HUDEP-2 (cell line): ENCODE measurements at regions not wholly inside any gene's neighbourhood (a gene's known extent, or its start where the extent isn't known, plus 50 kb on each side); places are given as distances from the start of the nearest gene placed in this dataset.

Experiments used
- DNase-seq, 76 experiments: peaks; one replicate each; lab custom pipeline; 2025; ENCODE audit not compliant: unreplicated experiment in 76 of 76; lab: John Stamatoyannopoulos, UW

DNA sequence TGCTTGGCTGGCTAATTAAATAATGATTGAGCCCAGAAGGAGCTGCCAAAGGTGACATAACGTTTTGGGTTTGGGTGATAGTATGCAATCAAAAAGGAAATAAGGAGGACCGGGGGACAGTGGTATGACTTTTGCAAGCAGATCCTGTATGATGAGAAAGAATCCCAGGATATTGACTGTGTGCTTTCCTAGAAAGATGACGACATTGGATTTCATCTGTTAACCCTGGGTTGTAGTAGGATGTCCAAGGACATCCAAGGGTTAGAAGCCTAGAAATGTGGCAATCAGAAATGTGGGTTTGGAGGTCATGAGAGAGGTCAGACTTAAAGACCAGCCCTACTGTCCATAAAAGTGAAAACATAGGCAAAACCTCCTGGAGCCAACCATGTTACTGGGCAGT is 50.3 kb upstream of the HMHB1 start:
- no peak for DNase-seq

DNA sequence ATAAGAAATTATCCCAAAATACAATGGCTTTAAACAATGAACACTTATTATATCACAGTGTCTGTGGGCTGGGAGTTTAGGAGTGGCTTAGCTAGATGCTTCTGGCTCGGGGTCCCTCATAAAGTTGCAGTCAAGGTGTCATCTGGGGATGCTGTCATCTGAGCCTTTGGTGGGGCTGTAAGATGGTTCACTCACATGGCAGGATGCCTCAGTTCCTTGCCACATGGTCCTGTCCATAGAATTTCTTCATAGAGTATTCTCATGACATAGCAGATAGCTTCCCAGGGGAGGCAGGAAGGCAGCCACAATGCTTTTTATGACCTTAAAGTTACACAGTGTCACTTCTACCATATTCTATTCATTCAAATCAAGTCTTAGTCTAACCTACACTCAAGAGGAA is 51.2 kb upstream of the HMHB1 start:
- DNase-seq: no peak

DNA sequence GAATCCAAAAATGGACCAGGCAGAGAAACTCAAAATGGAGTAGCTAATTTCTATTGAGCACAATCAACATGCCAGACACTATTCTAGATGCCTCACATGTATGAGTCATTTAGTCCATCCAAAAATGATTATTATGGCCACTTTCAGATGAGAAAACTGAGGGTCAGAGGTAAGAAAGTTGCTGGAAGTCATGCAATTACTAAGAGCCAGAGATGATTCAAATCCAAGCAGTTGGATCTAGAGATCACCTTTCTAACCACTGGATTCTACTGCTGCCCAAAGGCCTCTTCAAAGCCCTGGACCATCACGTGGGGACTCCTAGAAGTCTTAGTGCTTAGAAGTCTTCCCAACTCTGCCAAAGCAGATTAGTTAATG is 51.8 kb upstream of the HMHB1 start:
- no peak for DNase-seq

GRCh38 chr5:143759396-143760130 is 52.4 kb upstream of the HMHB1 start:
- DNase-seq: no peak

GRCh38 chr5:143758750-143759149 is 53.2 kb upstream of the HMHB1 start:
- DNase-seq: no peak

DNA sequence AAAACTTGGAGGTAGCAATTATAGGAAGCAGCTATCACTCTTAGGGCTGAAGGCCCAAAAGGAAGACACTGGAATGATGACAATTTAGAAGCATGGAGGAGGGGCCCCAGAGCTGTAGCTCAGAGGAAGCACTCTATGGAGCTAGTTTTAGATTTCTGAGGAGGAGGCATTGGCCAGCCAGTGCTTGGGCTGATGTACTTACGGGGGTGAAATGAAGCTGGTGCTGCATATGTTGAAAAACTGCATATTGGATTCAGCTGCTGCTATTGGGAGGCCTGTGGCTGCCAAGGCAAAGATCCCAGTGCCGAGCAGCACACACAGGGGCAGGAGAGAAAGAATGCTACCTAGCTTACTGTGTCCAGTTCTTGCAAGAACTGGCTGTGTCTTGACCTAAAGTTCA is 53.9 kb upstream of the HMHB1 start:
- DNase-seq: no peak

GRCh38 chr5:143757116-143757515 is 54.8 kb upstream of the HMHB1 start:
- no peak for DNase-seq

- no peak for DNase-seq
Measured at GRCh38 chr5:143755966-143756365, 56.0 kb upstream of the HMHB1 start.

- no peak for DNase-seq
Measured at GRCh38 chr5:143752165-143752850, 59.7 kb upstream of the HMHB1 start.

DNA sequence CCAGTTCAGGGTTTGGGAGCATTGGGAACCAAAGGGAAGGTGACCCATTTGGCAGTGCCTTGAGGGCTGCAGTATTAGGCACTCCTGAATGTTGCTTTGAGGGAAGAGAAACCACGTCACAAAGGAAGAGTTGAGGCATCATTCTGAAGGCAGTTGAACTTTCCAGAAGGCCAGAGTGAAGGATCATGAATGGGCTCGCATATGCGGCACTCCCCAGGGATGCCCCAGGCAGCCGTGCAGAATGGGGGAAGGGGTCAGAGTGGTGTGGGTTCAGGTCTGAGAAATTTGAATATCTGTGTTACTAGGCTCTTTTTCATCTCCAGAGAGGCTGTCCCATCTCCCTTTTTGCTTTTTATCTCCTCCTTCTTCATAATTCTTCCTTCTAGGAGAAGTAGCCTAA is 60.6 kb upstream of the HMHB1 start:
- DNase-seq: no peak

DNA sequence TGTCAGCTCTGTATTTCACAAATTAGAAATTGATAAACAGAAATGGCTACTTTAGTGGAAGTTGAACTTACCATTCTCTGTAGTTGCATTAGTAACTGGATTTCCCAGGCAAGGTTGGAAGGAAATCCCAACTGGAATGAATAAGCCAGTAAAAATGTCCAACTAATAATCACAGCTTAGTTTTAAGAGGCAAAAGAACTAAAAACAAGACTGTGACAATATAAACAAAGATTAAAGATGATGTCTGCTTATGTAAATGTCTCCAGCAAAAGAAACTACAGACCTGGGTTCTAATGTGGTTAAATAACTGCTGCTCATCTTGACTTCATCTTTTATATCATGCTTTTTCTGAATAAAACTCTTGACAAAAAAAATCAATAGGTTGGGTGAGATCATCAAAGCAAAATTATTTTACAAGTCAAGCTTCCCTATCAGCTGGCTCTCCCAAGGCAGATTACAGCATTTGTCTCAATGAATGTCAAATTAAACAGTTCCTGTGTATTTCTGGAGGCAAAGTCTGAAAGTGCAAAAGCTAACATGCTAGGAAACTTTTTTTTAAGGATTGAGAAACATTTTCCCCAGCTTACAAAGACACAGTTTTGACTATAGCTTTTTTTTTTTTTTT is 62.3 kb upstream of the HMHB1 start:
- DNase-seq: no peak

DNA sequence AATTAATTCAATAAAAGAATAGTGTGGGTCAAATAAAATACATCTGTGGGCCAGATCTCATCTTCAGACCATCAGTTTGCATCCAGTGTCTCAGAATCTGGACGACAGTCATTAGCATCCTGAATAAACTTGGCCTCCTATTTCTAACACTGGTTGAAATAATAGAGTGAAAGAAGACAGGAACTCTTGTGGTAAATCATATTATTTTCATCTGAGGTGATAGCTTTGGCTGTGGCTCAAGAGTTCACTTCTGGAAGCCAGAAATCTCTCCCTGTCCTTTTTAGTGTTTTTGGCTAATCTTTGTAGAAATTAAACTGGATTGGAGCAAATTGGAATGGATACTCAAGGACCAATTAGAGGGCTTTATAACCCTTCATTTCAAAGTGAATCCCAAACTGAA is 63.4 kb upstream of the HMHB1 start:
- no peak for DNase-seq

GRCh38 chr5:143742951-143743350 is 69.0 kb upstream of the HMHB1 start:
- no peak for DNase-seq

- no peak for DNase-seq
Measured at GRCh38 chr5:143741421-143741820, 70.5 kb upstream of the HMHB1 start.

DNA sequence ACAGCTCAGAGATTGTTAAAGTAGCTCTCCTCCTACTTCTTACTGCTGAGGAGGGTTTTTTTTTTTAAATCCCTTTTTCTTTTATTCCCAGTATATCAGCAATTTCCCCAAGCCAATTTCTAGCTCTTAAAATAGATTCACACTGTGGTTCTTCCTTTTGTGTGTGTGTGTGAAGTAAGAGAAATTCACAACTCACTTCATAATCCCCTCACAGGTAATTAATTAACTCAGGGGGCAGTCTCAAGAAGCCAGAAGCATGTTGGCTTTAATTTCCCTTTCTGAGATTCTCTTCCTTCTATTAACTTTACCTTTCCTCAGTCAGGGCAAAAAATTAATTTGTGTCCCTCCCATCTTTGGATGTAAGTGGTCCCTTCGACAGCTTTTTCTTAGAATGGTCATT is 71.0 kb upstream of the HMHB1 start:
- DNase-seq: no peak

DNA sequence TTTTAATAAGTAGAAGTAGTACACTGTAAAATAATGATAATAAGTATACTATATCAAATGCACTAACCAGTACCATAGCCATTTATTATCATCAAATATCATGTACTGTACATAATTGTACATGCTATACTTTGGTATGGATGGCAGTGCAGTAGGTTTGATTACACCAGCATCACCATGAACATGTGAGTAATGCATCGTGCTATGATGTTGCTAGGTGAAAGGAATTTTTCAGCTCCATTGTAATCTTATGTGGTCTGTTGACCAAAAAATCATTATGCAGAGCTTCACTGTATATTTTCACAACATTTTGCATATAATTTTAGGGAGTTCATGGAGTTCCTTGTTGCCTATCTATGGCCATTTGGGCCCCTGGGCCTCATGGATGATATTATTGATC is 72.2 kb upstream of the HMHB1 start:
- no peak for DNase-seq

- no peak for DNase-seq
Measured at GRCh38 chr5:143738417-143739401, 73.3 kb upstream of the HMHB1 start.

GRCh38 chr5:143737062-143737461 is 74.9 kb upstream of the HMHB1 start:
- DNase-seq: no peak

DNA sequence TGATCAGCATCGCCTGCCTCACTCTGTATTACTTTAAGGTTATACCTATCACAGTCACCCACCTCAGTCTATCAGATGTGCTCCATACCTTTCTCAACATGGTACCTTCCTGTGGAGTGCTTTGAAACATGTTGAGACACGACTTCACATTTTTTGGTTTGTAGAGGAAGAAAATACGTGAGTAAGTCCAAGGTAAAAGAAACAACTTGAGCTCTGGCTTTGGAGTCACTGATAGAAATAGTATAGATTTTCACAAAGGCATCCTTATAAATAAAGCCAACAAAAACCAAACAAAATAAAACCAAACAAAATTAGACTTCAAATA is 77.5 kb upstream of the HMHB1 start:
- no peak for DNase-seq

- DNase-seq: no peak
Measured at GRCh38 chr5:143733665-143734455, 78.1 kb upstream of the HMHB1 start.
